ENCODE measurements at regions not wholly inside any gene's neighbourhood (a gene's known extent, or its start where the extent isn't known, plus 50 kb on each side); places are given as distances from the start of the nearest gene placed in this dataset.

DNA sequence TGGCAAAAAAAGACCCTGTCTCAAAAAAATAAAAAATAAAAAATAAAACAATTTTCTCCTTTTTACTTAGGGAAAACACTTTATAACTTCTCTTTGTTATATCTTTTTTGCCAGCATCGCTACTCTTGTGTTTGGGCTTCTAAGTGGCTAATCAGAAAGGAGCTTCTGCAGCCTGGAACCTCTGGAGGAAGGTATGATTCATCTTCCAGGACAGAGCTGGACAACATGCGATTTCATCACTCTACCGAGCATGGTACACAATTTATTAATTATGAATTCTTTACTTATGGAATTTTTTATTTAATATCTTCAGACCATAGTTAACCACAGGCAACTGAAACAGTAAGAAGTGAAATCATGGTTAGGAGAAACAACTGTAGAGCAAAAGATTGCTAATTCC, 1254.3 kb upstream of the AGA start:
- H3K4me3 ChIP-seq (replicated peaks; ENCODE audit: low read depth, low read length), result no peak overlapping the region
- no peak for DNase-seq (ENCODE audit: extremely low read depth, insufficient read length)
- TF ChIP-seq, protein P1, sequence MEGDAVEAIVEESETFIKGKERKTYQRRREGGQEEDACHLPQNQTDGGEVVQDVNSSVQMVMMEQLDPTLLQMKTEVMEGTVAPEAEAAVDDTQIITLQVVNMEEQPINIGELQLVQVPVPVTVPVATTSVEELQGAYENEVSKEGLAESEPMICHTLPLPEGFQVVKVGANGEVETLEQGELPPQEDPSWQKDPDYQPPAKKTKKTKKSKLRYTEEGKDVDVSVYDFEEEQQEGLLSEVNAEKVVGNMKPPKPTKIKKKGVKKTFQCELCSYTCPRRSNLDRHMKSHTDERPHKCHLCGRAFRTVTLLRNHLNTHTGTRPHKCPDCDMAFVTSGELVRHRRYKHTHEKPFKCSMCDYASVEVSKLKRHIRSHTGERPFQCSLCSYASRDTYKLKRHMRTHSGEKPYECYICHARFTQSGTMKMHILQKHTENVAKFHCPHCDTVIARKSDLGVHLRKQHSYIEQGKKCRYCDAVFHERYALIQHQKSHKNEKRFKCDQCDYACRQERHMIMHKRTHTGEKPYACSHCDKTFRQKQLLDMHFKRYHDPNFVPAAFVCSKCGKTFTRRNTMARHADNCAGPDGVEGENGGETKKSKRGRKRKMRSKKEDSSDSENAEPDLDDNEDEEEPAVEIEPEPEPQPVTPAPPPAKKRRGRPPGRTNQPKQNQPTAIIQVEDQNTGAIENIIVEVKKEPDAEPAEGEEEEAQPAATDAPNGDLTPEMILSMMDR (IDR thresholded peaks at IDR 0.05; ENCODE audit: insufficient read depth, low read length, poor library complexity, severe bottlenecking), result no peak
- no peaks in the 10 kb centered on the region for H3K36me3 ChIP-seq (ENCODE audit: control insufficient read depth, insufficient read depth, low read length)
- H3K27me3 ChIP-seq (replicated peaks; ENCODE audit: control insufficient read depth, insufficient read depth, low read length), result no peaks in the 10 kb centered on the region

GRCh38 chr4:178712486-178712885, 1270.2 kb upstream of the AGA start:
- Histone ChIP-seq H3K36me3 (ENCODE audit: control insufficient read depth, insufficient read depth, low read length) (no peaks in the 10 kb centered on the region), H3K4me3 (replicated peaks; ENCODE audit: low read depth, low read length) (no peak overlapping the region), H3K27me3 (replicated peaks; ENCODE audit: control insufficient read depth, insufficient read depth, low read length) (no peaks in the 10 kb centered on the region)
- DNase-seq (ENCODE audit: extremely low read depth, insufficient read length), result no peak
- TF ChIP-seq, protein P1 (IDR thresholded peaks at IDR 0.05; ENCODE audit: insufficient read depth, low read length, poor library complexity, severe bottlenecking), result no peak

- TF ChIP-seq, protein P1 (IDR thresholded peaks at IDR 0.05; ENCODE audit: insufficient read depth, low read length, poor library complexity, severe bottlenecking), result no peak
- Histone ChIP-seq H3K27me3 (replicated peaks; ENCODE audit: control insufficient read depth, insufficient read depth, low read length) (no peaks in the 10 kb centered on the region), H3K4me3 (replicated peaks; ENCODE audit: low read depth, low read length) (no peak overlapping the region), H3K36me3 (ENCODE audit: control insufficient read depth, insufficient read depth, low read length) (no peaks in the 10 kb centered on the region)
- no peak for DNase-seq (ENCODE audit: extremely low read depth, insufficient read length)
These were observed 1295.8 kb upstream of the AGA start for GRCh38 chr4:178738026-178738425.

DNA sequence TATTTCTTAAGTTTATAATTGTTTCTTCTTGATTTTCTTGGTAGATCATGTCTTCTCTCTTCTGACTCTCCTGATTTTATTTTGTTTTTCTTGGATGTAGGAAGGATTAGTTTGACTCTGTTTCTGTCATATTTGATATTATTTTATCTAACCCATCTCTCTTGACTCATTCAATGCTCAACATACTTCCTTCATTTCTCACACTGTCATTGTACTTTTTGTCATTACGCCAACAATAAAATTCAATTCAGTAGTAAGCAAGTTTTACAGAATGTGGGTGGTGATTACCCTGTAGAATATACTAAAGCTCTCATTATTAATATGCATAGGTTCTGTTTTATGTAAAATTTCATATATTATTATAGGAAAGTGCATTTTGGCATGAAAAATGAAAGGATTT, 1303.0 kb upstream of the AGA start:
- DNase-seq (ENCODE audit: extremely low read depth, insufficient read length), result no peak
- Histone ChIP-seq H3K27me3 (replicated peaks; ENCODE audit: control insufficient read depth, insufficient read depth, low read length) (no peaks in the 10 kb centered on the region), H3K36me3 (ENCODE audit: control insufficient read depth, insufficient read depth, low read length) (no peaks in the 10 kb centered on the region), H3K4me3 (replicated peaks; ENCODE audit: low read depth, low read length) (no peak overlapping the region)
- TF ChIP-seq, protein P1 (IDR thresholded peaks at IDR 0.05; ENCODE audit: insufficient read depth, low read length, poor library complexity, severe bottlenecking), result no peak

- Histone ChIP-seq H3K36me3 (ENCODE audit: control insufficient read depth, insufficient read depth, low read length) (no peaks in the 10 kb centered on the region), H3K4me3 (replicated peaks; ENCODE audit: low read depth, low read length) (no peak overlapping the region), H3K27me3 (replicated peaks; ENCODE audit: control insufficient read depth, insufficient read depth, low read length) (no peaks in the 10 kb centered on the region)
- TF ChIP-seq, protein P1 (IDR thresholded peaks at IDR 0.05; ENCODE audit: insufficient read depth, low read length, poor library complexity, severe bottlenecking), result no peak
- no peak for DNase-seq (ENCODE audit: extremely low read depth, insufficient read length)
These were observed 1310.8 kb upstream of the AGA start for GRCh38 chr4:178752954-178753525.

GRCh38 chr4:178778496-178778895, 1336.3 kb upstream of the AGA start:
- TF ChIP-seq, protein P1 (IDR thresholded peaks at IDR 0.05; ENCODE audit: insufficient read depth, low read length, poor library complexity, severe bottlenecking), result no peak
- no peaks in the 10 kb centered on the region for H3K27me3 ChIP-seq (replicated peaks; ENCODE audit: control insufficient read depth, insufficient read depth, low read length)
- no peak for DNase-seq (ENCODE audit: extremely low read depth, insufficient read length)

More at GRCh38 chr4:178778496-178778895, 1336.3 kb upstream of the AGA start:
- Histone ChIP-seq H3K36me3 (ENCODE audit: control insufficient read depth, insufficient read depth, low read length) (no peaks in the 10 kb centered on the region), H3K4me3 (replicated peaks; ENCODE audit: low read depth, low read length) (no peak overlapping the region)
